ENCODE measurements at regions not wholly inside any gene's neighbourhood (a gene's known extent, or its start where the extent isn't known, plus 50 kb on each side); places are given as distances from the start of the nearest gene placed in this dataset.

DNA sequence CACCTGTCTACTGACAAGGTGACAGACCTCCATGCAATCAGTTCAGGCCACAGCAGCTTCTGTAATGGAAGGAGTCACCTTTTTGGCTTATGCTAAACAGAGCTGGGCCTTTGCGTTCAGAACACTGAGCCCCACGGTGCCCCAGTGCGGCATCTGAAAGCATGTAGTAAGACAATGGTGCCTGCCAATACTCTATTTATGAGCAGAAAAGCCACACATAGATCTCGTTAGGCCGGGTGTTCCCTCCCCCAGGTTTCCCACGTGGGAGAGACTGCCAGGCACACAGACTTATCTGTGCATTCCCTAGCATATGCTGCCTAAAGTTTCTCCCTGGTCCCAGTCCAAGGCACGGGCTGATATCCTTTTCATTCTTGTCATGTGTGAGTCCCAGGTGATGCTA, 150.9 kb downstream of the ACTR3 start:
- no peaks in the 10 kb centered on the region for H3K27me3 ChIP-seq (replicated peaks; ENCODE audit: control insufficient read depth, insufficient read depth, low read length)
- no peak for DNase-seq (ENCODE audit: extremely low read depth, insufficient read length)
- H3K36me3 ChIP-seq (ENCODE audit: control insufficient read depth, insufficient read depth, low read length), result no peaks in the 10 kb centered on the region
- no peak overlapping the region for H3K4me3 ChIP-seq (replicated peaks; ENCODE audit: low read depth, low read length)
- TF ChIP-seq, protein P1, sequence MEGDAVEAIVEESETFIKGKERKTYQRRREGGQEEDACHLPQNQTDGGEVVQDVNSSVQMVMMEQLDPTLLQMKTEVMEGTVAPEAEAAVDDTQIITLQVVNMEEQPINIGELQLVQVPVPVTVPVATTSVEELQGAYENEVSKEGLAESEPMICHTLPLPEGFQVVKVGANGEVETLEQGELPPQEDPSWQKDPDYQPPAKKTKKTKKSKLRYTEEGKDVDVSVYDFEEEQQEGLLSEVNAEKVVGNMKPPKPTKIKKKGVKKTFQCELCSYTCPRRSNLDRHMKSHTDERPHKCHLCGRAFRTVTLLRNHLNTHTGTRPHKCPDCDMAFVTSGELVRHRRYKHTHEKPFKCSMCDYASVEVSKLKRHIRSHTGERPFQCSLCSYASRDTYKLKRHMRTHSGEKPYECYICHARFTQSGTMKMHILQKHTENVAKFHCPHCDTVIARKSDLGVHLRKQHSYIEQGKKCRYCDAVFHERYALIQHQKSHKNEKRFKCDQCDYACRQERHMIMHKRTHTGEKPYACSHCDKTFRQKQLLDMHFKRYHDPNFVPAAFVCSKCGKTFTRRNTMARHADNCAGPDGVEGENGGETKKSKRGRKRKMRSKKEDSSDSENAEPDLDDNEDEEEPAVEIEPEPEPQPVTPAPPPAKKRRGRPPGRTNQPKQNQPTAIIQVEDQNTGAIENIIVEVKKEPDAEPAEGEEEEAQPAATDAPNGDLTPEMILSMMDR (IDR thresholded peaks at IDR 0.05; ENCODE audit: insufficient read depth, low read length, poor library complexity, severe bottlenecking), result no peak

DNA sequence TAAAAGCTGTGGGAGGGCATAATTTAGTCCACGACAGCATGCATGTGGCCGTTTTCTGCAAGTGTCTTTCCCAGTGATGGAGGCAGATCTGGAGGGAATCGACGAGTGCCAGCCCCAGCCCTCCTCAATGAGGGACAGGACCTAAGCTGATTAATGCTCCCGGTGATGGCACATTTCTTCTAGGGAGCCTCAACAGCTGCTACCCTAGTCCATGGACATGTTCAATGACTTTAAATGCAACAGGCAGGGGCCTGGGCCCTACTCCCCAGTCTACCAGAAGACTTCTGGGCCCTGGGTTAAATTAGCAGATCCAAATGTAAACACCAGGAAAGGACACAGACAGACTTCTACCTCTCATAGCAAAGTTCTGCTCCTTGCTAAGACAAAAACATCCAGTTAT, 155.1 kb downstream of the ACTR3 start:
- Histone ChIP-seq H3K36me3 (ENCODE audit: control insufficient read depth, insufficient read depth, low read length) (no peaks in the 10 kb centered on the region), H3K27me3 (replicated peaks; ENCODE audit: control insufficient read depth, insufficient read depth, low read length) (0 out of 2 replicates have a peak, but pooled peaks cover 1% of the 10 kb centered on the region), H3K4me3 (replicated peaks; ENCODE audit: low read depth, low read length) (no peak overlapping the region)
- DNase-seq (ENCODE audit: extremely low read depth, insufficient read length), result no peak
- TF ChIP-seq, protein P1 (IDR thresholded peaks at IDR 0.05; ENCODE audit: insufficient read depth, low read length, poor library complexity, severe bottlenecking), result no peak

DNA sequence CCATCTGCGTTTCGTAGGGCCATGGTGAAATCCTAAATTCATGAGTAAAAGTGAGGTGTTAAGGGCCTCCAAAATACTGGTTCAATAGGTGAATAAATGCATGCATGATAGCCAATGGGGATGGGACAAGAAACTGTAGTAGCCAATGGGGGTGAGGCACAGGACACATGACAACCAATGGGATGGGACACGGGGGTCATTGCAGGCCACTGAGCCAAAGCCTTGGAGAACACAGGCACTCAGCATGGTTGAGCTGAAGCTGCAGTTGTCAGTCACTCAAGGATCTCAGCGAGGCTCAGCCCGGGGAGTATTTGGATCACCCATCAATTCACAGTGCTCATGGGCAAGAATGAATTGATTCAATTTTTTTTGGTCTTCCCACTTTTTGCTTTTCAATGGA, 156.5 kb downstream of the ACTR3 start:
- Histone ChIP-seq H3K4me3 (replicated peaks; ENCODE audit: low read depth, low read length) (no peak overlapping the region), H3K36me3 (ENCODE audit: control insufficient read depth, insufficient read depth, low read length) (no peaks in the 10 kb centered on the region), H3K27me3 (replicated peaks; ENCODE audit: control insufficient read depth, insufficient read depth, low read length) (0 out of 2 replicates have a peak, but pooled peaks cover 1% of the 10 kb centered on the region)
- TF ChIP-seq, protein P1 (IDR thresholded peaks at IDR 0.05; ENCODE audit: insufficient read depth, low read length, poor library complexity, severe bottlenecking), result no peak
- no peak for DNase-seq (ENCODE audit: extremely low read depth, insufficient read length)

DNA sequence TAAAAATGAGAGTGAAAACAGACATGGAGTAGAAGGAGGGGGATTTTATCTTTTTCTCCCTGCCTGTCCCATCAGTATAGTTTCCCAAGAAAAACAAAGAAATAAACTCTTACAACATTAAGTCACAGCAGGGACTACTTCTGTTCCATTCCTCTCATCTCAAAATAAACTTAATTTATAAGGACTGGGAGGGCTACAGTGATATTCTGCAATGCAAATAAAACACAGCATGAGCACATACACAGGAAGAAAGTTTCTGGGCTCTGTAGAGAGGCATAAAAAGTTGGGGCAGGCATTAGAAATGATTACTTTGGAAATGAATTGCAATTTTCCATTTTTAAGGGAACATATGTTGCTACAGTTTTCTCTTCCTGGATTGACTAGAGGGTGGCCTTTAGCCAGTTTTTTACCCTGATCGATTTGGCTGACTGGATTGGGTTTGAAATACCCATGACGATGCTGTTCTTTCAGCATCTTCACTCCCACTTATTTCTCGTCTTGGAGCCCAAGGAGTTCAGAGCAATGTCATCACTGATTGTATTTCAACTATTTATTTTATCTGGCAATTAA, 157.1 kb downstream of the ACTR3 start:
- DNase-seq (ENCODE audit: extremely low read depth, insufficient read length), result no peak
- Histone ChIP-seq H3K36me3 (ENCODE audit: control insufficient read depth, insufficient read depth, low read length) (no peaks in the 10 kb centered on the region), H3K27me3 (replicated peaks; ENCODE audit: control insufficient read depth, insufficient read depth, low read length) (0 out of 2 replicates have a peak, but pooled peaks cover 1% of the 10 kb centered on the region), H3K4me3 (replicated peaks; ENCODE audit: low read depth, low read length) (no peak overlapping the region)
- TF ChIP-seq, protein P1 (IDR thresholded peaks at IDR 0.05; ENCODE audit: insufficient read depth, low read length, poor library complexity, severe bottlenecking), result no peak

DNA sequence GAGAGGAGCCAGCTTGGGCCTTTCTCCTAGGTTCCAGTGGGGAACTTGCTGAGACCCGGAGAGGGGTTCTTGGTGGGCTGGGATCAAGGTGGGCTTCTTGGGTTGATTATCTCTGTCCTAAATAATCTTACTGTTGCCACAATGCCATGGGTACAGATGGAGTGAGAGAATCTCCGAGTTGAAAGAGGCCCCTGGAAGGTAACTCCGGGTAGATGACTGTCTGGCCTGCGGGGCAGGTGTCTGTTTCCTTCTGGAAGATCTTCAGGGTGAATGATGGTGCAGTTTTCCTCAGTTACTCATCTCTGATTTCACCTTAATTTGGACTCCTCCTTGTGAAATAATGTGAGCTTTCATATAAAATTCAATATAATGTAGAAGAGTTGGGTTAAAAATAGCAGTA, 159.4 kb downstream of the ACTR3 start:
- Histone ChIP-seq H3K36me3 (ENCODE audit: control insufficient read depth, insufficient read depth, low read length) (no peaks in the 10 kb centered on the region), H3K4me3 (replicated peaks; ENCODE audit: low read depth, low read length) (no peak overlapping the region), H3K27me3 (replicated peaks; ENCODE audit: control insufficient read depth, insufficient read depth, low read length) (0 out of 2 replicates have a peak, but pooled peaks cover 1% of the 10 kb centered on the region)
- TF ChIP-seq, protein P1 (IDR thresholded peaks at IDR 0.05; ENCODE audit: insufficient read depth, low read length, poor library complexity, severe bottlenecking), result no peak
- no peak for DNase-seq (ENCODE audit: extremely low read depth, insufficient read length)

DNA sequence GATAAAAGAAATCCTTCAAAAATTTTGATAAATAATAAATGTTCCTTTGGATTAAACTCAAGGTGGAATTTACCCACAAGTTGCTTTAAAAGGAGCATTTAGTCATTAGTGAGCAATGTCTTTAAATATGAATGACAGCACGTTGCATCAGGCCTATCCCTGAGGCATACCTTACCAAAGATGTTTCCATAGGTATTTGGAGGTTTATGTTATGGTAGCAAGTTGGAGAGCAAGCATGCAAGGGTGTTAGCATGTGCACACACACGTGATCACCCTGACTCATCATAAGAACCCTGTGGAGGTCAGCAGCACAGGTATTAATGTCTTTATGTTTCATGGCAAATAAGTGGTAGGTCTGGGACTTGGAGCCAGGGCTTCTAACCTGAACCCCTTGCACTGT, 159.9 kb downstream of the ACTR3 start:
- H3K4me3 ChIP-seq (replicated peaks; ENCODE audit: low read depth, low read length), result no peak overlapping the region
- DNase-seq (ENCODE audit: extremely low read depth, insufficient read length), result no peak
- no peaks in the 10 kb centered on the region for H3K36me3 ChIP-seq (ENCODE audit: control insufficient read depth, insufficient read depth, low read length)
- H3K27me3 ChIP-seq (replicated peaks; ENCODE audit: control insufficient read depth, insufficient read depth, low read length), result 0 out of 2 replicates have a peak, but pooled peaks cover 1% of the 10 kb centered on the region
- TF ChIP-seq, protein P1 (IDR thresholded peaks at IDR 0.05; ENCODE audit: insufficient read depth, low read length, poor library complexity, severe bottlenecking), result no peak

Measured in GM06990 (cell line).